HCT116 (cell line): ENCODE measurements at regions not wholly inside any gene's neighbourhood (a gene's known extent, or its start where the extent isn't known, plus 50 kb on each side); places are given as distances from the start of the nearest gene placed in this dataset.

Experiments
- ATAC-seq: fragments of 200-7000 bp; cut with Tn5 transposase; 2 replicates; pipeline ENCODE4 v1.9.1; 2020; ENCODE audit warnings: mild to moderate bottlenecking, moderate library complexity
- BruUV-seq: library from RNA; stranded (reverse); fragments of 400-500 nt; replicated peaks from 2 replicates; lab custom pipeline; 2021; lab: Mats Ljungman, UMichigan
- CTCF ChIA-PET: fragments of 300-600 bp; sonication (Branson Sonifier 250); formaldehyde crosslinking; loops from one replicate; lab custom pipeline; 2021; ENCODE audit warnings: antibody characterized with exemption; lab: Charles Lee
- POLR2A ChIA-PET: fragments of 300-600, 350-600 bp; sonication (Branson Sonifier 250); formaldehyde crosslinking; loops from one replicate; lab custom pipeline; 2021; ENCODE audit warnings: antibody characterized with exemption; lab: Charles Lee
- RAD21 ChIA-PET, 2 experiments: fragments of 300-600 bp; sonication (Branson Sonifier 250); formaldehyde crosslinking; loops; one replicate each; lab custom pipeline; 2023; ENCODE audit warnings: low total read pairs in 2 of 2; ENCODE audit not compliant: uncharacterized antibody in 2 of 2, unreplicated experiment in 2 of 2, low non-redundant PET in 1 of 2; lab: Charles Lee
- DNase-seq: peaks from one replicate; pipeline ENCODE4 v3.0.0-alpha.2; 2010; ENCODE audit warnings: low read depth, low spot score
- H2AFZ ChIP-seq: fragments of 200-600 bp; shearing (Covaris generic), sonication (generic); 2 replicates; pipeline ENCODE4 v1.6.1; 2017; ENCODE audit warnings: low read depth, mixed run types, mixed read lengths, antibody characterized with exemption, low read length; ENCODE audit not compliant: poor library complexity, severe bottlenecking
- H3K27ac ChIP-seq: 2 replicates; pipeline ENCODE4 v1.5.1; 2012; ENCODE audit warnings: low read depth, low read length
- H3K27me3 ChIP-seq: fragments of 200-600 bp; sonication (generic); 2 replicates; pipeline ENCODE4 v1.6.1; 2016; ENCODE audit warnings: mixed run types, low read length, mixed read lengths; ENCODE audit not compliant: insufficient read depth
- H3K36me3 ChIP-seq, 2 experiments: fragments of 200-500 bp in 1 of 2; fragments of 200-600 bp in 1 of 2; sonication (Bioruptor generic) in 1 of 2; sonication (generic) in 1 of 2; 2 replicates each; pipeline versions ENCODE4 v1.5.1 to v1.6.1; 2014 to 2016; ENCODE audit warnings: low read length in 2 of 2, inconsistent platforms in 1 of 2, mixed read lengths in 1 of 2, mixed run types in 1 of 2; ENCODE audit not compliant: insufficient read depth in 2 of 2, control insufficient read depth in 1 of 2
- H3K4me1 ChIP-seq, 2 experiments: fragments of 200-600 bp in 1 of 2; sonication (generic) in 1 of 2; 2 replicates each; pipeline versions ENCODE4 v1.5.1 to v1.6.1; 2012 to 2017; ENCODE audit warnings: low read length in 2 of 2, inconsistent platforms in 1 of 2, mild to moderate bottlenecking in 1 of 2, mixed read lengths in 1 of 2, mixed run types in 1 of 2, moderate library complexity in 1 of 2; ENCODE audit not compliant: insufficient read depth in 2 of 2, control insufficient read depth in 1 of 2
- H3K4me2 ChIP-seq: fragments of 200-600 bp; sonication (generic); 2 replicates; pipeline ENCODE4 v1.6.1; 2017; ENCODE audit warnings: mixed run types, low read length, mixed read lengths
- H3K4me3 ChIP-seq, 2 experiments: fragments of 200-600 bp in 1 of 2; sonication (generic) in 1 of 2; replicated peaks in 1 of 2; 2 replicates each; pipeline ENCODE4 v1.5.1; 2011 to 2016; ENCODE audit warnings: low read length in 2 of 2, control low read depth in 1 of 2, low read depth in 1 of 2, mild to moderate bottlenecking in 1 of 2, mixed read lengths in 1 of 2, mixed run types in 1 of 2
- H3K79me2 ChIP-seq: fragments of 200-600 bp; sonication (generic); 2 replicates; pipeline ENCODE4 v1.6.1; 2017; ENCODE audit warnings: mild to moderate bottlenecking, mixed run types, low read length, moderate library complexity, mixed read lengths; ENCODE audit not compliant: insufficient read depth
- H3K9ac ChIP-seq: fragments of 200-600 bp; sonication (generic); 2 replicates; pipeline ENCODE4 v1.6.1; 2016; ENCODE audit warnings: low read length, mixed read lengths
- H3K9me2 ChIP-seq: fragments of 200-600 bp; sonication (generic), shearing (Covaris generic); 2 replicates; pipeline ENCODE4 v1.6.1; 2017; ENCODE audit warnings: mixed run types, mild to moderate bottlenecking, moderate library complexity; ENCODE audit not compliant: insufficient read depth
- H3K9me3 ChIP-seq, 2 experiments: fragments of 200-500 bp in 1 of 2; fragments of 200-600 bp in 1 of 2; sonication (Bioruptor generic) in 1 of 2; sonication (generic) in 1 of 2; 2 replicates each; pipeline ENCODE4 v1.6.1; 2014 to 2017; ENCODE audit warnings: low read length in 2 of 2, mixed read lengths in 2 of 2, inconsistent platforms in 1 of 2, low read depth in 1 of 2, mild to moderate bottlenecking in 1 of 2, mixed run types in 1 of 2, moderate library complexity in 1 of 2; ENCODE audit not compliant: control insufficient read depth in 1 of 2, insufficient read depth in 1 of 2
- H4K20me1 ChIP-seq: fragments of 200-600 bp; sonication (generic), shearing (Covaris generic); 2 replicates; pipeline ENCODE4 v1.6.1; 2017; ENCODE audit warnings: mixed run types, mild to moderate bottlenecking, moderate library complexity; ENCODE audit not compliant: insufficient read depth
- ATF3 ChIP-seq: IDR thresholded peaks from 2 replicates; pipeline ENCODE4 v1.6.1; 2012
- CTCF ChIP-seq, 3 experiments: fragments of 200-600 bp in 1 of 3; sonication (generic) in 1 of 3; IDR thresholded peaks in 2 of 3; conservative IDR thresholded peaks in 1 of 3; 2 replicates each; pipeline ENCODE4 v1.5.1; 2012 to 2017; ENCODE audit warnings: low read depth in 2 of 3, low read length in 2 of 3, antibody characterized with exemption in 1 of 3, borderline replicate concordance in 1 of 3, control low read depth in 1 of 3, mild to moderate bottlenecking in 1 of 3, mixed read lengths in 1 of 3, mixed run types in 1 of 3, moderate library complexity in 1 of 3; ENCODE audit not compliant: insufficient read depth in 1 of 3
- EZH2phosphoT487 ChIP-seq: fragments of 200-600 bp; IDR thresholded peaks from 2 replicates; pipeline ENCODE4 v1.6.1; 2018; ENCODE audit warnings: antibody characterized with exemption, borderline replicate concordance
- YY1 ChIP-seq: IDR thresholded peaks from 2 replicates; pipeline ENCODE4 v1.6.1; 2011; ENCODE audit warnings: low read length, low read depth, moderate library complexity, mild to moderate bottlenecking; ENCODE audit not compliant: insufficient replicate concordance; ENCODE audit errors: extremely low read depth
- ZFX ChIP-seq: fragments of 450-650 bp; IDR thresholded peaks from 2 replicates; pipeline ENCODE4 v1.6.1; 2017
- intact Hi-C: fragments of 100-400 bp; cut with micrococcal nuclease; formaldehyde crosslinking; loops from 2 replicates; pipeline ENCODE4 v1.10.0; 2022

GRCh38 chr2:198231562-198231961 lies 427.2 kb downstream of the PLCL1 start:
- BruUV-seq = no TSS peak
- RAD21 ChIA-PET = no interaction called here
- H3K79me2 ChIP-seq = no peaks in the 10 kb centered on the region

More at GRCh38 chr2:198231562-198231961, 427.2 kb downstream of the PLCL1 start:
- no peaks in the 10 kb centered on the region for H4K20me1 ChIP-seq
- H3K4me1 ChIP-seq = no peaks in the 10 kb centered on the region
- ChIA-PET POLR2A (no interaction called here), CTCF (no interaction called here)
- no peaks in the 10 kb centered on the region for H3K9me3 ChIP-seq
- H3K36me3 ChIP-seq = no peaks in the 10 kb centered on the region
- H3K27me3 ChIP-seq = peaks cover 37% of the 10 kb centered on the region
- H3K9me2 ChIP-seq = no peaks in the 10 kb centered on the region
- H3K4me3 ChIP-seq = no peak overlapping the region
- no peak for ATAC-seq
- DNase-seq = no peak
- no peak for TF ChIP-seq YY1
- no peak for TF ChIP-seq EZH2phosphoT487
- no peak for TF ChIP-seq ZFX
- no peak for TF ChIP-seq ATF3
- TF ChIP-seq CTCF (IDR thresholded peaks at IDR 0.05 in 2 of 3, conservative IDR thresholded peaks at IDR 0.05 in 1 of 3; ENCODE audit: borderline replicate concordance in 1 of 3, insufficient read depth in 1 of 3, low read depth in 2 of 3, low read length in 2 of 3) = no peak
- no peak overlapping the region for H2AFZ ChIP-seq
- no peak overlapping the region for H3K4me2 ChIP-seq
- no peak overlapping the region for H3K9ac ChIP-seq
- no peak overlapping the region for H3K27ac ChIP-seq
- intact Hi-C loops = no loop called here
